GM12891 (cell line): ENCODE measurements at regions not wholly inside any gene's neighbourhood (a gene's known extent, or its start where the extent isn't known, plus 50 kb on each side); places are given as distances from the start of the nearest gene placed in this dataset.

Experiments
- PAX5 ChIP-seq: IDR thresholded peaks from 2 replicates; pipeline ENCODE4 v1.6.1; 2011; ENCODE audit warnings: low read length, moderate library complexity, mild to moderate bottlenecking; ENCODE audit not compliant: insufficient read depth, severe bottlenecking
- POLR2A ChIP-seq: IDR thresholded peaks from 2 replicates; pipeline ENCODE4 v1.6.1; 2011; ENCODE audit warnings: low read depth, low read length, control low read depth
- POLR2AphosphoS5 ChIP-seq: IDR thresholded peaks from 2 replicates; pipeline ENCODE4 v1.6.1; 2011; ENCODE audit warnings: low read depth, low read length, control low read depth
- TAF1 ChIP-seq: IDR thresholded peaks from 2 replicates; pipeline ENCODE4 v1.6.1; 2011; ENCODE audit warnings: low read depth, low read length, control low read depth

GRCh38 chr7:115478426-115478825 is 552.1 kb downstream of the TFEC start:
- TF ChIP-seq POLR2A (no peak), POLR2AphosphoS5 (no peak), TAF1 (no peak), PAX5 (no peak)
